Lower lobe of right lung (tissue), 2 donors: ENCODE measurements at regions not wholly inside any gene's neighbourhood (a gene's known extent, or its start where the extent isn't known, plus 50 kb on each side); places are given as distances from the start of the nearest gene placed in this dataset.

ENCODE experiments used
- ATAC-seq, 2 donors: fragments of 200-7000 bp; cut with Tn5 transposase; one replicate each; pipeline ENCODE4 v1.9.1; 2020 to 2022; ENCODE audit warnings: mild to moderate bottlenecking in 2 of 2, moderate library complexity in 2 of 2
- DNase-seq: peaks from one replicate; pipeline ENCODE4 v3.0.0-alpha.2; 2020
- H3K27ac ChIP-seq: fragments of 200-600 bp; one replicate; pipeline ENCODE4 v1.8.0; 2022
- H3K27me3 ChIP-seq: fragments of 200-600 bp; one replicate; pipeline ENCODE4 v1.8.0; 2022; ENCODE audit warnings: low read depth
- H3K36me3 ChIP-seq: fragments of 200-600 bp; one replicate; pipeline ENCODE4 v1.8.0; 2022; ENCODE audit warnings: mild to moderate bottlenecking
- H3K4me1 ChIP-seq: fragments of 200-600 bp; one replicate; pipeline ENCODE4 v1.8.0; 2022
- H3K4me3 ChIP-seq: fragments of 200-600 bp; one replicate; pipeline ENCODE4 v1.8.0; 2022; ENCODE audit warnings: mild to moderate bottlenecking
- H3K9me3 ChIP-seq: fragments of 200-600 bp; one replicate; pipeline ENCODE4 v1.8.0; 2022
- CTCF ChIP-seq: fragments of 200-600 bp; IDR thresholded peaks from one replicate; pipeline ENCODE4 v1.8.0; 2022; ENCODE audit warnings: antibody characterized with exemption, mild to moderate bottlenecking
- intact Hi-C: fragments of 100-400 bp; cut with DNase I; formaldehyde crosslinking; loops from one replicate; pipeline ENCODE4 v1.11.0; 2022
- donor health status: DM: no; HTN: yes; CAD: no; lungs with severe emphysema.

GRCh38 chr22:49427941-49428340, 399.7 kb downstream of the BRD1 start:
- Histone ChIP-seq H3K4me3 (no peak overlapping the region), H3K4me1 (no peaks in the 10 kb centered on the region), H3K36me3 (no peaks in the 10 kb centered on the region), H3K27me3 (no peaks in the 10 kb centered on the region), H3K9me3 (no peaks in the 10 kb centered on the region), H3K27ac (no peak overlapping the region)
- TF ChIP-seq CTCF: no peak
- ATAC-seq (no peak), DNase-seq (no peak)
- intact Hi-C loops: no loop called here

- Histone ChIP-seq H3K36me3 (no peaks in the 10 kb centered on the region), H3K9me3 (no peaks in the 10 kb centered on the region), H3K4me1 (no peaks in the 10 kb centered on the region), H3K27ac (no peak overlapping the region), H3K4me3 (no peak overlapping the region), H3K27me3 (no peaks in the 10 kb centered on the region)
- no peak for DNase-seq
- TF ChIP-seq CTCF: no peak
- intact Hi-C loops: no loop called here
- ATAC-seq: no peak
These were observed 400.3 kb downstream of the BRD1 start for GRCh38 chr22:49427341-49427740.

GRCh38 chr22:49426618-49427266, 400.9 kb downstream of the BRD1 start:
- Histone ChIP-seq H3K27ac (no peak overlapping the region), H3K9me3 (no peaks in the 10 kb centered on the region), H3K36me3 (no peaks in the 10 kb centered on the region), H3K27me3 (no peaks in the 10 kb centered on the region), H3K4me1 (no peaks in the 10 kb centered on the region), H3K4me3 (no peak overlapping the region)
- intact Hi-C loops: no loop called here
- DNase-seq: no peak
- ATAC-seq: no peak
- TF ChIP-seq CTCF: no peak

- peaks cover 2% of the 10 kb centered on the region for H3K9me3 ChIP-seq
- no peak for TF ChIP-seq CTCF
- no peaks in the 10 kb centered on the region for H3K4me1 ChIP-seq
- intact Hi-C loops: no loop called here
- DNase-seq (no peak), ATAC-seq (no peak)
- no peak overlapping the region for H3K27ac ChIP-seq
- H3K4me3 ChIP-seq: no peak overlapping the region
- no peaks in the 10 kb centered on the region for H3K36me3 ChIP-seq
- no peaks in the 10 kb centered on the region for H3K27me3 ChIP-seq
These were observed 401.6 kb downstream of the BRD1 start for GRCh38 chr22:49426098-49426497.

- Histone ChIP-seq H3K27ac (no peak overlapping the region), H3K4me1 (no peaks in the 10 kb centered on the region), H3K27me3 (no peaks in the 10 kb centered on the region), H3K4me3 (no peak overlapping the region), H3K9me3 (peaks cover 7% of the 10 kb centered on the region), H3K36me3 (no peaks in the 10 kb centered on the region)
- intact Hi-C loops: no loop called here
- TF ChIP-seq CTCF: no peak
- no peak for DNase-seq
- ATAC-seq: no peak
These were observed 402.3 kb downstream of the BRD1 start for GRCh38 chr22:49425356-49425755.
